Ishikawa (cell line): ENCODE measurements at regions not wholly inside any gene's neighbourhood (a gene's known extent, or its start where the extent isn't known, plus 50 kb on each side); places are given as distances from the start of the nearest gene placed in this dataset.

Experiments
- CEBPB ChIP-seq: IDR thresholded peaks from 2 replicates; pipeline ENCODE4 v1.6.1; 2012
- CREB1 ChIP-seq: IDR thresholded peaks from 2 replicates; pipeline ENCODE4 v1.6.1; 2012; ENCODE audit warnings: low read depth
- EGR1 ChIP-seq: IDR thresholded peaks from 2 replicates; pipeline ENCODE4 v1.6.1; 2012
- EP300 ChIP-seq: IDR thresholded peaks from 2 replicates; pipeline ENCODE4 v1.6.1; 2012; ENCODE audit warnings: borderline replicate concordance
- FOXM1 ChIP-seq: IDR thresholded peaks from 2 replicates; pipeline ENCODE4 v1.6.1; 2012; ENCODE audit warnings: low read depth, borderline replicate concordance
- NFIC ChIP-seq: IDR thresholded peaks from 2 replicates; pipeline ENCODE4 v1.6.1; 2012
- RAD21 ChIP-seq: IDR thresholded peaks from 2 replicates; pipeline ENCODE4 v1.6.1; 2012; ENCODE audit warnings: low read depth
- REST ChIP-seq: IDR thresholded peaks from 2 replicates; pipeline ENCODE4 v1.6.1; 2012; ENCODE audit warnings: low read depth, mild to moderate bottlenecking
- TAF1 ChIP-seq: IDR thresholded peaks from 2 replicates; pipeline ENCODE4 v1.6.1; 2012; ENCODE audit warnings: low read depth, mild to moderate bottlenecking
- TCF12 ChIP-seq: IDR thresholded peaks from 2 replicates; pipeline ENCODE4 v1.6.1; 2012; ENCODE audit warnings: low read depth
- TEAD4 ChIP-seq: IDR thresholded peaks from 2 replicates; pipeline ENCODE4 v1.6.1; 2012
- YY1 ChIP-seq: IDR thresholded peaks from 2 replicates; pipeline ENCODE4 v1.6.1; 2012; ENCODE audit warnings: low read depth
- ZBTB7A ChIP-seq: IDR thresholded peaks from 2 replicates; pipeline ENCODE4 v1.6.1; 2012; ENCODE audit warnings: low read depth
- TF ChIP-seq, protein P1 (sequence below): IDR thresholded peaks from 2 replicates; pipeline ENCODE4 v1.6.1; 2012
- TF ChIP-seq, protein P2 (sequence below): IDR thresholded peaks from 2 replicates; pipeline ENCODE4 v1.6.1; 2012

DNA sequence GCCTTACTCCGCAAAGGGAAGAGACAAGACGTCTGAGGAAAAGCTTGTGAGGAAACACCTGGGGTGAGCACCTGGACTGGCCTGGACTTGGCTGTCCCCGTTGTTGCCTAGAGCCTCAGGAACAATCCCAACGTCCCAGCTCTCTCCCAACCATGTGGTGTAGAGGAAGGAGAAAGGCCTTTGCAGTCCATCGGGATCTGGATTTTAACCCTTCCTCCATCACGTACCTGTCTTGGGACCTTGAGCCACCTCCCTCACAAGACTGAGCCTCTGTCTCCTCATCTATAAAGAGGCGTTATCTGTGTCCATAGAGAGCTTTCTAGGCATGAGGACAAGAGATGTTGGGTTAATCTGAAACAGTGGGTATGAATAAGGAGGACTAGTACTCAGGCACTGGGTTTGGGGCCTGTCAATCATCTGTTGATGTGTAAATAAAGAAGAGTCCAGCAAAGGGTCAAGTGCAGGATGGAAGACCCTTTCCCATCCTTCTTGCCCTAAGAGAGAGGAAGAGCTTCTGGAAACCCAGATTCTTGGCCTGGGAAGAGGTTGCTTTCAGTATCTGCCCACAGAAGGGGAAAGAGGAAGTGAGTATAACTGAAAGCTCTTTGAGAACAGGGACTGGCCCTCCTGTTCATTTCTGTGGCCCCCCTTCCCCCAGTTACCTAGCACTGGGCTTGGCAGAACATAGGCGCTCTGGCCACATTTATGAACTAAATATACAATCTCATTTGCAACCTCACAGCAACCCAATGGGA is 137.1 kb downstream of the PJA1 start:
- TF ChIP-seq, protein P1, sequence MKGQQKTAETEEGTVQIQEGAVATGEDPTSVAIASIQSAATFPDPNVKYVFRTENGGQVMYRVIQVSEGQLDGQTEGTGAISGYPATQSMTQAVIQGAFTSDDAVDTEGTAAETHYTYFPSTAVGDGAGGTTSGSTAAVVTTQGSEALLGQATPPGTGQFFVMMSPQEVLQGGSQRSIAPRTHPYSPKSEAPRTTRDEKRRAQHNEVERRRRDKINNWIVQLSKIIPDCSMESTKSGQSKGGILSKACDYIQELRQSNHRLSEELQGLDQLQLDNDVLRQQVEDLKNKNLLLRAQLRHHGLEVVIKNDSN = no peak
- TF ChIP-seq FOXM1 = no peak
- TF ChIP-seq TCF12 = no peak
- TF ChIP-seq TAF1 = no peak
- no peak for TF ChIP-seq RAD21
- TF ChIP-seq NFIC = no peak
- no peak for TF ChIP-seq CEBPB
- no peak for TF ChIP-seq ZBTB7A
- TF ChIP-seq TEAD4 = no peak
- TF ChIP-seq YY1 = no peak
- no peak for TF ChIP-seq CREB1
- no peak for TF ChIP-seq REST
- TF ChIP-seq, protein P2, sequence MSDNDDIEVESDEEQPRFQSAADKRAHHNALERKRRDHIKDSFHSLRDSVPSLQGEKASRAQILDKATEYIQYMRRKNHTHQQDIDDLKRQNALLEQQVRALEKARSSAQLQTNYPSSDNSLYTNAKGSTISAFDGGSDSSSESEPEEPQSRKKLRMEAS = no peak
- TF ChIP-seq EGR1 = no peak
- no peak for TF ChIP-seq EP300

- TF ChIP-seq ZBTB7A (no peak), TCF12 (no peak), CEBPB (no peak), REST (no peak), NFIC (no peak), EGR1 (no peak), CREB1 (no peak), TEAD4 (no peak), FOXM1 (no peak), EP300 (no peak), YY1 (no peak), RAD21 (no peak), TAF1 (no peak)
- TF ChIP-seq, protein P2 = no peak
- TF ChIP-seq, protein P1 = no peak
Observed at GRCh38 chrX:69027181-69028005, 137.9 kb downstream of the PJA1 start.

GRCh38 chrX:69025802-69026301 is 139.4 kb downstream of the PJA1 start:
- no peak for TF ChIP-seq NFIC

GRCh38 chrX:69024931-69025330 is 140.3 kb downstream of the PJA1 start:
- no peak for TF ChIP-seq YY1
- TF ChIP-seq TCF12 = no peak
- no peak for TF ChIP-seq NFIC
- no peak for TF ChIP-seq TAF1
- TF ChIP-seq TEAD4 = no peak
- no peak for TF ChIP-seq CREB1

GRCh38 chrX:69024161-69024736 is 141.0 kb downstream of the PJA1 start:
- no peak for TF ChIP-seq RAD21

GRCh38 chrX:69022430-69022829 is 142.8 kb downstream of the PJA1 start:
- TF ChIP-seq FOXM1 = no peak
- TF ChIP-seq YY1 = no peak
- TF ChIP-seq EGR1 = no peak
- TF ChIP-seq ZBTB7A = no peak
- TF ChIP-seq, protein P1 = no peak
- no peak for TF ChIP-seq TCF12
- TF ChIP-seq CREB1 = no peak
